ENCODE measurements at regions not wholly inside any gene's neighbourhood (a gene's known extent, or its start where the extent isn't known, plus 50 kb on each side); places are given as distances from the start of the nearest gene placed in this dataset.
"Not testable (repeated sequence)": the region's sequence is repeated elsewhere in the genome, so short reads cannot be mapped to it uniquely, and the experiment has no call there.

DNA sequence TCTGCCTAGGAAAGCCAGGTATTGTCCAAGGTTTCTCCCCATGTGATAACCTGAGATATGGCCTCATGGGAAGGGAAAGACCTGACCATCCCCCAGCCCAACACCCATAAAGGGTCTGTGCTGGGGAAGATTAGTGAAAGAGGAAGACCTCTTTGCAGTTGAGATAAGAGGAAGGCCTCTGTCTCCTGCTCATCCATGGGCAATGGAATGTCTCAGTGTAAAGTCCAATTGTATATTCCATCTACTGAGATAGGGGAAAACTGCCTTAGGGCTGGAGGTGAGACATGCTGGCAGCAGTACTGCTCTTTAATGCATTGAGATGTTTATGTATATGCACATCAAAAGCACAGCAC is 99.0 kb downstream of the ZNF737 start:
- TF ChIP-seq, protein P1, sequence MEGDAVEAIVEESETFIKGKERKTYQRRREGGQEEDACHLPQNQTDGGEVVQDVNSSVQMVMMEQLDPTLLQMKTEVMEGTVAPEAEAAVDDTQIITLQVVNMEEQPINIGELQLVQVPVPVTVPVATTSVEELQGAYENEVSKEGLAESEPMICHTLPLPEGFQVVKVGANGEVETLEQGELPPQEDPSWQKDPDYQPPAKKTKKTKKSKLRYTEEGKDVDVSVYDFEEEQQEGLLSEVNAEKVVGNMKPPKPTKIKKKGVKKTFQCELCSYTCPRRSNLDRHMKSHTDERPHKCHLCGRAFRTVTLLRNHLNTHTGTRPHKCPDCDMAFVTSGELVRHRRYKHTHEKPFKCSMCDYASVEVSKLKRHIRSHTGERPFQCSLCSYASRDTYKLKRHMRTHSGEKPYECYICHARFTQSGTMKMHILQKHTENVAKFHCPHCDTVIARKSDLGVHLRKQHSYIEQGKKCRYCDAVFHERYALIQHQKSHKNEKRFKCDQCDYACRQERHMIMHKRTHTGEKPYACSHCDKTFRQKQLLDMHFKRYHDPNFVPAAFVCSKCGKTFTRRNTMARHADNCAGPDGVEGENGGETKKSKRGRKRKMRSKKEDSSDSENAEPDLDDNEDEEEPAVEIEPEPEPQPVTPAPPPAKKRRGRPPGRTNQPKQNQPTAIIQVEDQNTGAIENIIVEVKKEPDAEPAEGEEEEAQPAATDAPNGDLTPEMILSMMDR (IDR thresholded peaks at IDR 0.05) = not testable (repeated sequence)
- TF ChIP-seq EP300 (IDR thresholded peaks at IDR 0.05) = not testable (repeated sequence)
